Lower leg skin (tissue), 3 donors: ENCODE measurements at regions not wholly inside any gene's neighbourhood (a gene's known extent, or its start where the extent isn't known, plus 50 kb on each side); places are given as distances from the start of the nearest gene placed in this dataset.

Source experiments
- CTCF ChIP-seq, 3 donors: fragments of 450-650 bp; IDR thresholded peaks; one replicate each; pipeline ENCODE4 v1.5.1; 2016; ENCODE audit warnings: antibody characterized with exemption in 3 of 3, mild to moderate bottlenecking in 3 of 3, moderate library complexity in 2 of 3
- POLR2A ChIP-seq, 2 donors: fragments of 450-650 bp; IDR thresholded peaks; one replicate each; pipeline ENCODE4 v1.6.1; 2016 to 2017; ENCODE audit warnings: antibody characterized with exemption in 2 of 2, mild to moderate bottlenecking in 1 of 2, moderate library complexity in 1 of 2

GRCh38 chr9:108095496-108095895 is 605.9 kb upstream of the KLF4 start:
- no peak for TF ChIP-seq CTCF (IDR thresholded peaks at IDR 0.05)
- no peak for TF ChIP-seq POLR2A (IDR thresholded peaks at IDR 0.05)
